ENCODE measurements at regions not wholly inside any gene's neighbourhood (a gene's known extent, or its start where the extent isn't known, plus 50 kb on each side); places are given as distances from the start of the nearest gene placed in this dataset.
A peak's percentile ranks its signal among the peaks of the same experiment; 100 is the strongest.

GRCh38 chr16:5607169-5607568, 509.6 kb upstream of the EEF2KMT start:
- TF ChIP-seq CTCF (IDR thresholded peaks at IDR 0.05; ENCODE audit: borderline replicate concordance, extremely low read depth, insufficient read depth): no peak

GRCh38 chr16:5605404-5605803, 507.8 kb upstream of the EEF2KMT start:
- intact Hi-C loops (cut with DNase I): no loop called here
- FAIRE-seq: no peak
- no peak for DNase-seq
- Histone ChIP-seq H3K9ac (ENCODE audit: low read length in 3 of 3) (no peak overlapping the region), H3K36me3 (ENCODE audit: control insufficient read depth in 2 of 3, insufficient read depth in 3 of 3, low read length in 3 of 3) (no peaks in the 10 kb centered on the region), H3K4me3 (ENCODE audit: low read length in 3 of 3) (no peak overlapping the region), H3K4me1 (ENCODE audit: control insufficient read depth in 2 of 3, insufficient read depth in 2 of 3, low read depth in 1 of 3, low read length in 3 of 3) (no peaks in the 10 kb centered on the region), H3K27me3 (ENCODE audit: control insufficient read depth, insufficient read depth, low read length) (no peaks in the 10 kb centered on the region), H3K9me3 (ENCODE audit: control insufficient read depth in 2 of 3, insufficient read depth in 1 of 3, low read length in 3 of 3) (no peaks in the 10 kb centered on the region), H3K27ac (ENCODE audit: low read depth in 2 of 2, low read length in 2 of 2) (no peak overlapping the region)
- TF ChIP-seq CTCF (IDR thresholded peaks at IDR 0.05; ENCODE audit: borderline replicate concordance, extremely low read depth, insufficient read depth): no peak

More at GRCh38 chr16:5607169-5607568, 509.6 kb upstream of the EEF2KMT start:
- no peak overlapping the region for H3K9ac ChIP-seq (ENCODE audit: low read length in 3 of 3)
- H3K4me3 ChIP-seq (ENCODE audit: low read length in 3 of 3): no peak overlapping the region
- no peaks in the 10 kb centered on the region for H3K36me3 ChIP-seq (ENCODE audit: control insufficient read depth in 2 of 3, insufficient read depth in 3 of 3, low read length in 3 of 3)
- H3K4me1 ChIP-seq (ENCODE audit: control insufficient read depth in 2 of 3, insufficient read depth in 2 of 3, low read depth in 1 of 3, low read length in 3 of 3): no peaks in the 10 kb centered on the region
- no peak overlapping the region for H3K27ac ChIP-seq (ENCODE audit: low read depth in 2 of 2, low read length in 2 of 2)
- no peak for FAIRE-seq
- intact Hi-C loops (cut with DNase I): no loop called here
- no peaks in the 10 kb centered on the region for H3K9me3 ChIP-seq (ENCODE audit: control insufficient read depth in 2 of 3, insufficient read depth in 1 of 3, low read length in 3 of 3)
- H3K27me3 ChIP-seq (ENCODE audit: control insufficient read depth, insufficient read depth, low read length): no peaks in the 10 kb centered on the region
- no peak for DNase-seq

DNA sequence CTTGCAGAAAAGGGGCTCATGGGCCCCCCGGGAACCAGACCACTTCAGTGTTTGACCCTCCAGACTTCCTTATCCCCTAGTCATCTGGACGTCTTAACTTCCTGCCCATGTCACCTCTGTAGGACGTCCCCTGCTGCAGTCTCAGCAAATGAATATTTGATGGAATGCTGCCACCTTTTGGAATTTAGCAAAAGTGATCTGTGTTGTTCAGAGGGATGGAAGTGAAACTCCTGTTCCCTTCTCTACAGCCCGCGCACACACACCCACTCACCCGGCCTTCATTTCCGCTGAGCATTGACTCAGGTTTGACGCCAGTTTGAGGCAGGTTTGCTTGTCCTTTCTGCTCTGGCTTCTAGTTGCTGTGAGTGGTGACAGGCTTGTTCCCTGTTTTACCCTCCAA, 507.2 kb upstream of the EEF2KMT start:
- Histone ChIP-seq H3K27ac (ENCODE audit: low read depth in 2 of 2, low read length in 2 of 2) (no peak overlapping the region), H3K9me3 (ENCODE audit: control insufficient read depth in 2 of 3, insufficient read depth in 1 of 3, low read length in 3 of 3) (no peaks in the 10 kb centered on the region), H3K4me1 (ENCODE audit: control insufficient read depth in 2 of 3, insufficient read depth in 2 of 3, low read depth in 1 of 3, low read length in 3 of 3) (no peaks in the 10 kb centered on the region), H3K4me3 (ENCODE audit: low read length in 3 of 3) (no peak overlapping the region), H3K27me3 (ENCODE audit: control insufficient read depth, insufficient read depth, low read length) (no peaks in the 10 kb centered on the region), H3K9ac (ENCODE audit: low read length in 3 of 3) (no peak overlapping the region), H3K36me3 (ENCODE audit: control insufficient read depth in 2 of 3, insufficient read depth in 3 of 3, low read length in 3 of 3) (no peaks in the 10 kb centered on the region)
- DNase-seq (peak in 3 of 5 donors; percentile 28 to 54 (median 53)), FAIRE-seq (no peak)
- peak; percentile 24 for TF ChIP-seq CTCF (IDR thresholded peaks at IDR 0.05; ENCODE audit: borderline replicate concordance, extremely low read depth, insufficient read depth)
- intact Hi-C loops (cut with DNase I): no loop called here

- intact Hi-C loops (cut with DNase I): no loop called here
- FAIRE-seq: no peak
- no peak overlapping the region for H3K27ac ChIP-seq (ENCODE audit: low read depth in 2 of 2, low read length in 2 of 2)
Measured at GRCh38 chr16:5603836-5604235, 506.2 kb upstream of the EEF2KMT start.

More at GRCh38 chr16:5603836-5604235, 506.2 kb upstream of the EEF2KMT start:
- Histone ChIP-seq H3K9me3 (ENCODE audit: control insufficient read depth in 2 of 3, insufficient read depth in 1 of 3, low read length in 3 of 3) (no peaks in the 10 kb centered on the region), H3K27me3 (ENCODE audit: control insufficient read depth, insufficient read depth, low read length) (no peaks in the 10 kb centered on the region), H3K4me3 (ENCODE audit: low read length in 3 of 3) (no peak overlapping the region), H3K36me3 (ENCODE audit: control insufficient read depth in 2 of 3, insufficient read depth in 3 of 3, low read length in 3 of 3) (no peaks in the 10 kb centered on the region), H3K4me1 (ENCODE audit: control insufficient read depth in 2 of 3, insufficient read depth in 2 of 3, low read depth in 1 of 3, low read length in 3 of 3) (no peaks in the 10 kb centered on the region), H3K9ac (ENCODE audit: low read length in 3 of 3) (no peak overlapping the region)
- no peak for TF ChIP-seq CTCF (IDR thresholded peaks at IDR 0.05; ENCODE audit: borderline replicate concordance, extremely low read depth, insufficient read depth)
- DNase-seq: no peak
